HL-60 (cell line): ENCODE measurements at regions not wholly inside any gene's neighbourhood (a gene's known extent, or its start where the extent isn't known, plus 50 kb on each side); places are given as distances from the start of the nearest gene placed in this dataset.

Experiments used
- CTCF ChIP-seq: IDR thresholded peaks from one replicate; pipeline ENCODE4 v1.5.1; 2011; ENCODE audit warnings: low read length, control low read depth, inconsistent platforms; ENCODE audit not compliant: insufficient read depth
- SPI1 ChIP-seq: IDR thresholded peaks from 2 replicates; pipeline ENCODE4 v1.6.1; 2012; ENCODE audit warnings: low read depth, mild to moderate bottlenecking, borderline replicate concordance

DNA sequence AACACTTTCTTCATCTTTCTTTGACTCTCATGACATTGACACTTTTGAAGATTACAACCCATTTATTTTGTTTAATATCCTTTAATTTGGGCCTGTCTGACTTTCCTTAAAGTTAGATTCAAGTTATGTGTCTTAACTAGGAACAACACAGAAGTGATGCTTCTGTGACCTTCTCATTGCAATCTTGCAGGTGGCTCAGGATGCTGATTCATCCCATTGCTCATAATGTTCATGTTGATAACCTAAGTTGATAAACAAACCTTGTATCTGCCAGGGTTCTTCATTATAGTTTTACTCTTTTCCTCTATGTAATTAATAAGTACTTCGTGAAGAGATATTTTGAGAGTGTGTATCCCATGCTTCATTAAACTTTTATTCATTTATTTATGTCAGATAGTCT is 107.2 kb upstream of the SHB start:
- TF ChIP-seq SPI1, result no peak
- TF ChIP-seq CTCF, result no peak
